CD14-positive monocyte (primary cell): ENCODE measurements at regions not wholly inside any gene's neighbourhood (a gene's known extent, or its start where the extent isn't known, plus 50 kb on each side); places are given as distances from the start of the nearest gene placed in this dataset.

Source experiments
- DNase-seq, 3 donors: peaks; one replicate each; pipeline ENCODE4 v3.0.0-alpha.2; 2011 to 2022
- H2AFZ ChIP-seq: 2 replicates; pipeline ENCODE4 v1.6.0; 2012; ENCODE audit warnings: mild to moderate bottlenecking, low read depth, low read length, inconsistent platforms; ENCODE audit not compliant: insufficient read depth, poor library complexity, severe bottlenecking
- H3K27ac ChIP-seq, 2 donors: 1 replicate in 1 of 2; 2 replicates in 1 of 2; pipeline ENCODE4 v1.5.1; 2012 to 2013; ENCODE audit warnings: low read length in 2 of 2, control low read depth in 1 of 2, inconsistent platforms in 1 of 2, low read depth in 1 of 2, mild to moderate bottlenecking in 1 of 2
- H3K27me3 ChIP-seq, 2 donors: one replicate each; pipeline versions ENCODE4 v1.6.0 to v1.6.1; 2011 to 2013; ENCODE audit warnings: low read length in 2 of 2; ENCODE audit not compliant: control insufficient read depth in 2 of 2, insufficient read depth in 2 of 2
- H3K36me3 ChIP-seq, 2 donors: replicated peaks in 1 of 2; 1 replicate in 1 of 2; 2 replicates in 1 of 2; pipeline versions ENCODE4 v1.5.1 to v1.6.1; 2012 to 2013; ENCODE audit warnings: low read length in 2 of 2, control low read depth in 1 of 2, inconsistent platforms in 1 of 2, mild to moderate bottlenecking in 1 of 2; ENCODE audit not compliant: insufficient read depth in 2 of 2, control insufficient read depth in 1 of 2
- H3K4me1 ChIP-seq, 2 donors: 1 replicate in 1 of 2; 2 replicates in 1 of 2; pipeline versions ENCODE4 v1.5.1 to v1.6.1; 2012 to 2013; ENCODE audit warnings: low read length in 2 of 2, control low read depth in 1 of 2, inconsistent platforms in 1 of 2, mild to moderate bottlenecking in 1 of 2, moderate library complexity in 1 of 2; ENCODE audit not compliant: insufficient read depth in 2 of 2, control insufficient read depth in 1 of 2
- H3K4me2 ChIP-seq: replicated peaks from 2 replicates; pipeline ENCODE3; 2012; ENCODE audit warnings: low read length, moderate library complexity, mild to moderate bottlenecking; ENCODE audit not compliant: poor library complexity, severe bottlenecking; ENCODE audit errors: extremely low read depth
- H3K4me3 ChIP-seq, 3 experiments: fragments of 200-600 bp in 1 of 3; sonication (generic) in 1 of 3; replicated peaks in 1 of 3; 1 replicate in 2 of 3; 2 replicates in 1 of 3; pipeline ENCODE4 v1.5.1; 2011 to 2013; ENCODE audit warnings: low read length in 3 of 3, mild to moderate bottlenecking in 3 of 3, control low read depth in 2 of 3, low read depth in 2 of 3, inconsistent platforms in 1 of 3, moderate library complexity in 1 of 3
- H3K79me2 ChIP-seq: 2 replicates; pipeline ENCODE4 v1.6.0; 2012; ENCODE audit warnings: mild to moderate bottlenecking, control low read depth, inconsistent platforms, low read length, moderate library complexity; ENCODE audit not compliant: insufficient read depth
- H3K9ac ChIP-seq: 2 replicates; pipeline ENCODE4 v1.6.0; 2017; ENCODE audit warnings: low read length, mild to moderate bottlenecking; ENCODE audit not compliant: insufficient read depth, poor library complexity, severe bottlenecking
- H3K9me3 ChIP-seq, 2 donors: replicated peaks in 1 of 2; 1 replicate in 1 of 2; 2 replicates in 1 of 2; pipeline versions ENCODE4 v1.5.1 to v1.6.1; 2012 to 2013; ENCODE audit warnings: low read length in 2 of 2, control low read depth in 1 of 2; ENCODE audit not compliant: control insufficient read depth in 1 of 2, insufficient read depth in 1 of 2
- H4K20me1 ChIP-seq: 2 replicates; pipeline ENCODE4 v1.6.0; 2012; ENCODE audit warnings: mild to moderate bottlenecking, low read length, control low read depth, moderate library complexity; ENCODE audit not compliant: insufficient read depth
- H3K27ac Mint-ChIP-seq, 7 donors: one replicate each; pipeline ENCODE4 v1.8.0; 2020; ENCODE audit warnings: mild to moderate bottlenecking in 7 of 7, mixed read lengths in 7 of 7, moderate library complexity in 6 of 7, inconsistent platforms in 2 of 7
- H3K27me3 Mint-ChIP-seq, 3 donors: one replicate each; pipeline ENCODE4 v1.8.0; 2021 to 2022; ENCODE audit warnings: low read depth in 3 of 3, mild to moderate bottlenecking in 3 of 3, mixed read lengths in 3 of 3, moderate library complexity in 3 of 3, inconsistent platforms in 1 of 3
- H3K36me3 Mint-ChIP-seq, 2 donors: one replicate each; pipeline ENCODE4 v1.8.0; 2020; ENCODE audit warnings: mixed read lengths in 2 of 2, inconsistent platforms in 1 of 2, mild to moderate bottlenecking in 1 of 2
- H3K4me1 Mint-ChIP-seq: one replicate; pipeline ENCODE4 v1.8.0; 2020; ENCODE audit warnings: mild to moderate bottlenecking, mixed read lengths
- H3K4me3 Mint-ChIP-seq, 2 donors: one replicate each; pipeline ENCODE4 v1.8.0; 2020; ENCODE audit warnings: mild to moderate bottlenecking in 2 of 2, mixed read lengths in 2 of 2, moderate library complexity in 1 of 2
- H3K9me3 Mint-ChIP-seq, 7 donors: one replicate each; pipeline ENCODE4 v1.8.0; 2020 to 2022; ENCODE audit warnings: mixed read lengths in 7 of 7, mild to moderate bottlenecking in 6 of 7, moderate library complexity in 6 of 7, inconsistent platforms in 2 of 7
- WGBS: methylation state at CpG from one replicate; pipeline ENCODE4 v1.1.5; 2013; ENCODE audit warnings: missing lambda C conversion rate; ENCODE audit not compliant: insufficient coverage; 5-methylcytosine and 5-hydroxymethylcytosine counted together
- intact Hi-C, 2 donors: fragments of 100-400 bp; cut with micrococcal nuclease; formaldehyde crosslinking; loops; one replicate each; pipeline versions ENCODE4 v1.15.0 to v1.15.1; 2023
- TF ChIP-seq, protein P1 (sequence below): fragments of 200-600 bp; IDR thresholded peaks from one replicate; pipeline ENCODE4 v1.8.0; 2022; ENCODE audit warnings: antibody characterized with exemption, mild to moderate bottlenecking

GRCh38 chr6:4509506-4509905 lies 266.7 kb upstream of the CDYL start:
- Mint-ChIP-seq H3K4me3 (no peak overlapping the region), H3K27ac (no peak overlapping the region), H3K36me3 (no peaks in the 10 kb centered on the region), H3K27me3 (peaks cover 1 to 5% (median 3%) of the 10 kb centered on the region in 3 donors), H3K4me1 (no peaks in the 10 kb centered on the region), H3K9me3 (peaks cover 0 to 11% (median 9%) of the 10 kb centered on the region in 7 donors)
- Histone ChIP-seq H3K4me1 (no peaks in the 10 kb centered on the region), H3K27ac (no peak overlapping the region), H2AFZ (no peak overlapping the region), H3K4me3 (no peak overlapping the region), H3K9ac (no peak overlapping the region), H4K20me1 (no peaks in the 10 kb centered on the region), H3K79me2 (no peaks in the 10 kb centered on the region), H3K36me3 (no peaks in the 10 kb centered on the region), H3K9me3 (peaks cover 0 to 4% of the 10 kb centered on the region in 2 donors), H3K27me3 (no peaks in the 10 kb centered on the region), H3K4me2 (no peak overlapping the region)
- intact Hi-C loops: no loop called here
- TF ChIP-seq, protein P1, sequence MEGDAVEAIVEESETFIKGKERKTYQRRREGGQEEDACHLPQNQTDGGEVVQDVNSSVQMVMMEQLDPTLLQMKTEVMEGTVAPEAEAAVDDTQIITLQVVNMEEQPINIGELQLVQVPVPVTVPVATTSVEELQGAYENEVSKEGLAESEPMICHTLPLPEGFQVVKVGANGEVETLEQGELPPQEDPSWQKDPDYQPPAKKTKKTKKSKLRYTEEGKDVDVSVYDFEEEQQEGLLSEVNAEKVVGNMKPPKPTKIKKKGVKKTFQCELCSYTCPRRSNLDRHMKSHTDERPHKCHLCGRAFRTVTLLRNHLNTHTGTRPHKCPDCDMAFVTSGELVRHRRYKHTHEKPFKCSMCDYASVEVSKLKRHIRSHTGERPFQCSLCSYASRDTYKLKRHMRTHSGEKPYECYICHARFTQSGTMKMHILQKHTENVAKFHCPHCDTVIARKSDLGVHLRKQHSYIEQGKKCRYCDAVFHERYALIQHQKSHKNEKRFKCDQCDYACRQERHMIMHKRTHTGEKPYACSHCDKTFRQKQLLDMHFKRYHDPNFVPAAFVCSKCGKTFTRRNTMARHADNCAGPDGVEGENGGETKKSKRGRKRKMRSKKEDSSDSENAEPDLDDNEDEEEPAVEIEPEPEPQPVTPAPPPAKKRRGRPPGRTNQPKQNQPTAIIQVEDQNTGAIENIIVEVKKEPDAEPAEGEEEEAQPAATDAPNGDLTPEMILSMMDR: no peak
- DNase-seq: no peak
- 94% methylated on average over 2 of the region's 3 CpGs for WGBS

GRCh38 chr6:4506792-4507191 lies 269.4 kb upstream of the CDYL start:
- 40% methylated on average over 1 of the region's 1 CpG for WGBS
- Mint-ChIP-seq H3K36me3 (no peaks in the 10 kb centered on the region), H3K4me1 (no peaks in the 10 kb centered on the region), H3K27ac (no peak overlapping the region), H3K27me3 (peaks cover 0 to 3% (median 1%) of the 10 kb centered on the region in 3 donors), H3K4me3 (no peak overlapping the region), H3K9me3 (peaks cover 0 to 13% (median 8%) of the 10 kb centered on the region in 7 donors)
- H4K20me1 ChIP-seq: no peaks in the 10 kb centered on the region
- H3K4me1 ChIP-seq: no peaks in the 10 kb centered on the region
- no peak overlapping the region for H3K4me3 ChIP-seq
- no peak overlapping the region for H2AFZ ChIP-seq
- H3K79me2 ChIP-seq: no peaks in the 10 kb centered on the region
- no peaks in the 10 kb centered on the region for H3K27me3 ChIP-seq
- H3K27ac ChIP-seq: no peak overlapping the region
- no peaks in the 10 kb centered on the region for H3K36me3 ChIP-seq
- H3K9me3 ChIP-seq: peaks cover 0 to 4% of the 10 kb centered on the region in 2 donors
- DNase-seq: no peak
- intact Hi-C loops: no loop called here
- TF ChIP-seq, protein P1: no peak
- no peak overlapping the region for H3K9ac ChIP-seq
- H3K4me2 ChIP-seq: no peak overlapping the region
